Esophagus squamous epithelium (tissue), 5 donors: ENCODE measurements at regions not wholly inside any gene's neighbourhood (a gene's known extent, or its start where the extent isn't known, plus 50 kb on each side); places are given as distances from the start of the nearest gene placed in this dataset.

ENCODE experiments used
- DNase-seq: peaks from one replicate; lab custom pipeline; 2025; lab: John Stamatoyannopoulos, UW
- H3K27ac ChIP-seq, 4 donors: fragments of 200-600 bp; sonication (generic); one replicate each; pipeline ENCODE4 v1.5.1; 2016 to 2019; ENCODE audit warnings: mild to moderate bottlenecking in 1 of 4
- H3K27me3 ChIP-seq, 4 donors: fragments of 200-600 bp; sonication (generic); 1 replicate in 3 of 4; 2 replicates in 1 of 4; pipeline versions ENCODE4 v1.5.1 to v1.6.0; 2017 to 2021; ENCODE audit warnings: antibody characterized with exemption in 1 of 4
- H3K36me3 ChIP-seq, 3 donors: fragments of 200-600 bp; sonication (generic); one replicate each; pipeline ENCODE4 v1.5.1; 2016 to 2019
- H3K4me1 ChIP-seq, 3 donors: fragments of 200-600 bp; sonication (generic); one replicate each; pipeline ENCODE4 v1.5.1; 2017 to 2019
- H3K4me3 ChIP-seq, 4 donors: fragments of 200-600 bp; sonication (generic); 1 replicate in 3 of 4; 2 replicates in 1 of 4; pipeline ENCODE4 v1.5.1; 2016 to 2019; ENCODE audit warnings: mild to moderate bottlenecking in 2 of 4, moderate library complexity in 1 of 4
- H3K9me3 ChIP-seq, 3 donors: fragments of 200-600 bp; sonication (generic); one replicate each; pipeline ENCODE4 v1.5.1; 2016 to 2019
- POLR2A ChIP-seq, 4 donors: fragments of 450-650 bp; IDR thresholded peaks; one replicate each; pipeline ENCODE4 v1.6.1; 2017; ENCODE audit warnings: antibody characterized with exemption in 4 of 4, mild to moderate bottlenecking in 4 of 4, moderate library complexity in 3 of 4
- WGBS, 2 donors: methylation state at CpG; one replicate each; pipeline ENCODE4 v1.1.5; 2018; 5-methylcytosine and 5-hydroxymethylcytosine counted together
- intact Hi-C: fragments of 100-400 bp; cut with DNase I; formaldehyde crosslinking; loops from one replicate; pipeline ENCODE4 v1.15.0; 2022
- TF ChIP-seq, protein P1 (sequence below), 6 experiments: fragments of 450-650 bp in 4 of 6; fragments of 200-600 bp in 2 of 6; sonication (generic) in 2 of 6; IDR thresholded peaks; one replicate each; pipeline ENCODE4 v1.5.1; 2016 to 2019; ENCODE audit warnings: antibody characterized with exemption in 6 of 6, mild to moderate bottlenecking in 4 of 6, moderate library complexity in 4 of 6
- donor health status: DM: yes; HTN: yes; CAD: no.

- Histone ChIP-seq H3K4me1 (no peaks in the 10 kb centered on the region), H3K9me3 (no peaks in the 10 kb centered on the region), H3K4me3 (no peak overlapping the region), H3K27ac (no peak overlapping the region), H3K27me3 (peaks cover 0 to 76% (median 0%) of the 10 kb centered on the region in 4 donors), H3K36me3 (no peaks in the 10 kb centered on the region)
- DNase-seq = no peak
- no peak for TF ChIP-seq POLR2A (IDR thresholded peaks at IDR 0.05)
- TF ChIP-seq, protein P1, sequence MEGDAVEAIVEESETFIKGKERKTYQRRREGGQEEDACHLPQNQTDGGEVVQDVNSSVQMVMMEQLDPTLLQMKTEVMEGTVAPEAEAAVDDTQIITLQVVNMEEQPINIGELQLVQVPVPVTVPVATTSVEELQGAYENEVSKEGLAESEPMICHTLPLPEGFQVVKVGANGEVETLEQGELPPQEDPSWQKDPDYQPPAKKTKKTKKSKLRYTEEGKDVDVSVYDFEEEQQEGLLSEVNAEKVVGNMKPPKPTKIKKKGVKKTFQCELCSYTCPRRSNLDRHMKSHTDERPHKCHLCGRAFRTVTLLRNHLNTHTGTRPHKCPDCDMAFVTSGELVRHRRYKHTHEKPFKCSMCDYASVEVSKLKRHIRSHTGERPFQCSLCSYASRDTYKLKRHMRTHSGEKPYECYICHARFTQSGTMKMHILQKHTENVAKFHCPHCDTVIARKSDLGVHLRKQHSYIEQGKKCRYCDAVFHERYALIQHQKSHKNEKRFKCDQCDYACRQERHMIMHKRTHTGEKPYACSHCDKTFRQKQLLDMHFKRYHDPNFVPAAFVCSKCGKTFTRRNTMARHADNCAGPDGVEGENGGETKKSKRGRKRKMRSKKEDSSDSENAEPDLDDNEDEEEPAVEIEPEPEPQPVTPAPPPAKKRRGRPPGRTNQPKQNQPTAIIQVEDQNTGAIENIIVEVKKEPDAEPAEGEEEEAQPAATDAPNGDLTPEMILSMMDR (IDR thresholded peaks at IDR 0.05) = no peak
- intact Hi-C loops = no loop called here
- 42 to 44% methylated on average over 4 of the region's 4 CpGs for whole genome bisulfite sequencing, 2 donors
These were observed 90.1 kb downstream of the MATN1 start for GRCh38 chr1:30633294-30633693.

DNA sequence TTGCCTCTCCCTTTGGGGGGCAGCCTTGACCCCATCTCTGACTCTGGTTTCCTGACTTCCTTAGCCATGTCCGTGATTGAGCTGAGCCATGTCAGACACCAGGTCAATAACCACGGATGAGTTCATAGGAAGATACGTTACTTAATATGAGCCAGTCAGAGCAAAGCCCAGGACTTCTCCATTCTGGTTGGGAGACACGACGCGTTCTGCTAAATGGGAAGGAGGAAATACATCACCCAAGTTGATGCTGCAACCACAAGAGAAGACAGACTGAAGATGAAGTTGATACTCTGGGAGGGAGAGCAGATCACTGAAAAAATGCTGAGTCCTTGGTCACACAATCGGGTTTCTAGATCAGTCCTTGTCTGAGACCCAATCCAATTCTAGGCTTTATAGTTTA is 90.9 kb downstream of the MATN1 start:
- no peak for TF ChIP-seq POLR2A (IDR thresholded peaks at IDR 0.05)
- TF ChIP-seq, protein P1 (IDR thresholded peaks at IDR 0.05) = no peak
- intact Hi-C loops = no loop called here

GRCh38 chr1:30631700-30632099 is 91.7 kb downstream of the MATN1 start:
- peaks cover 0 to 13% (median 5%) of the 10 kb centered on the region in 3 donors for H3K9me3 ChIP-seq
- intact Hi-C loops = no loop called here
- WGBS, 2 donors = 83 to 100% methylated on average over 2 of the region's 2 CpGs

More for the DNA sequence above, 90.9 kb downstream of the MATN1 start:
- DNase-seq = no peak
- 55 to 73% methylated on average over 4 to 7 of the region's 7 CpGs for WGBS, 2 donors
- Histone ChIP-seq H3K4me3 (no peak overlapping the region), H3K36me3 (no peaks in the 10 kb centered on the region), H3K9me3 (peaks cover 0 to 6% (median 0%) of the 10 kb centered on the region in 3 donors), H3K4me1 (no peaks in the 10 kb centered on the region), H3K27me3 (peaks cover 0 to 76% (median 0%) of the 10 kb centered on the region in 4 donors), H3K27ac (no peak overlapping the region)

GRCh38 chr1:30629501-30629900 is 93.9 kb downstream of the MATN1 start:
- intact Hi-C loops = no loop called here
- Histone ChIP-seq H3K27ac (no peak overlapping the region), H3K4me1 (no peaks in the 10 kb centered on the region), H3K27me3 (peaks cover 0 to 59% (median 0%) of the 10 kb centered on the region in 4 donors), H3K36me3 (no peaks in the 10 kb centered on the region), H3K9me3 (peaks cover 0 to 19% (median 9%) of the 10 kb centered on the region in 3 donors), H3K4me3 (no peak overlapping the region)
- DNase-seq = no peak
- WGBS, 2 donors = 61 to 82% methylated on average over 4 to 5 of the region's 5 CpGs
- TF ChIP-seq, protein P1 (IDR thresholded peaks at IDR 0.05) = no peak
- TF ChIP-seq POLR2A (IDR thresholded peaks at IDR 0.05) = no peak

More at GRCh38 chr1:30631700-30632099, 91.7 kb downstream of the MATN1 start:
- Histone ChIP-seq H3K36me3 (no peaks in the 10 kb centered on the region), H3K27ac (no peak overlapping the region), H3K27me3 (peaks cover 0 to 78% (median 0%) of the 10 kb centered on the region in 4 donors), H3K4me1 (no peaks in the 10 kb centered on the region), H3K4me3 (no peak overlapping the region)
- DNase-seq = no peak
- TF ChIP-seq POLR2A (IDR thresholded peaks at IDR 0.05) = no peak

DNA sequence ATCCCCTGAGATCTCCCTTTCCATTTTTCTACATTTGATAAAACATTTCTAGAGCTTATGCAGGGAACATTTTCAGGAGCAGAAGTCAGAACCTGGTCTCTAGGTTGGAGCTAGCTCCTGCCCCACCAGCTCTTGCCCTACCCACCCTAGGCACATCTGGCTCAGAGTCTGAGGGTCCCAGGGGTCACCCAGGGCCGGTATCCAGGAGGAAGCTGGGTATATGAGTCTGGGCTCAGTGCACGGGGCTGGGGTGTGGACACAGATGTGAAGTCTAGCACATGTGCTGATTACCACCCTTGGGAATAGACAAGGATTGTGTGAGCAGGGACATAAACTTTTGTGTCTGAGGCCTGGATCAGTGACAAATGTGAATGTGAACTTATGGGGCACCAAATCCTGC is 95.4 kb downstream of the MATN1 start:
- Histone ChIP-seq H3K4me1 (no peaks in the 10 kb centered on the region), H3K27ac (no peak overlapping the region), H3K9me3 (peaks cover 0 to 34% (median 9%) of the 10 kb centered on the region in 3 donors), H3K36me3 (no peaks in the 10 kb centered on the region), H3K27me3 (peaks cover 0 to 57% (median 0%) of the 10 kb centered on the region in 4 donors), H3K4me3 (no peak overlapping the region)
- intact Hi-C loops = no loop called here
- no peak for DNase-seq
- TF ChIP-seq POLR2A (IDR thresholded peaks at IDR 0.05) = no peak
- TF ChIP-seq, protein P1 (IDR thresholded peaks at IDR 0.05) = no peak
- WGBS, 2 donors = no CpG with 5 or more reads among the region's 2 CpGs

GRCh38 chr1:30627206-30627605 is 96.2 kb downstream of the MATN1 start:
- WGBS, 2 donors = 62 to 79% methylated on average over 1 of the region's 1 CpG
- intact Hi-C loops = no loop called here
- Histone ChIP-seq H3K27me3 (peaks cover 0 to 50% (median 0%) of the 10 kb centered on the region in 4 donors), H3K9me3 (peaks cover 0 to 41% (median 9%) of the 10 kb centered on the region in 3 donors), H3K4me3 (no peak overlapping the region), H3K4me1 (no peaks in the 10 kb centered on the region), H3K27ac (no peak overlapping the region), H3K36me3 (no peaks in the 10 kb centered on the region)
- DNase-seq = no peak
- TF ChIP-seq, protein P1 (IDR thresholded peaks at IDR 0.05) = no peak
- TF ChIP-seq POLR2A (IDR thresholded peaks at IDR 0.05) = no peak
